SKM-1 treated with dmso at 0.1 percent for 144 hours (cell line): ENCODE measurements at regions not wholly inside any gene's neighbourhood (a gene's known extent, or its start where the extent isn't known, plus 50 kb on each side); places are given as distances from the start of the nearest gene placed in this dataset.
"Not testable (repeated sequence)": the region's sequence is repeated elsewhere in the genome, so short reads cannot be mapped to it uniquely, and the experiment has no call there.

Experiments
- DNase-seq: peaks from one replicate; lab custom pipeline; 2025; ENCODE audit not compliant: unreplicated experiment; lab: John Stamatoyannopoulos, UW

GRCh38 chr4:98828801-98829200 is 100.1 kb downstream of the EIF4E start:
- no peak for DNase-seq

- DNase-seq, result no peak
Measured at GRCh38 chr4:98827661-98828060, 101.3 kb downstream of the EIF4E start.

GRCh38 chr4:98822144-98822543 is 106.8 kb downstream of the EIF4E start:
- no peak for DNase-seq

GRCh38 chr4:98818116-98818515 is 110.8 kb downstream of the EIF4E start:
- not testable (repeated sequence) for DNase-seq

- DNase-seq, result no peak
Measured at GRCh38 chr4:98816816-98817215, 112.1 kb downstream of the EIF4E start.

GRCh38 chr4:98816386-98816785 is 112.5 kb downstream of the EIF4E start:
- DNase-seq, result no peak

GRCh38 chr4:98804403-98804802 is 124.5 kb downstream of the EIF4E start:
- no peak for DNase-seq

GRCh38 chr4:98803251-98803650 is 125.7 kb downstream of the EIF4E start:
- DNase-seq, result no peak

GRCh38 chr4:98802770-98803198 is 126.1 kb downstream of the EIF4E start:
- DNase-seq, result no peak

GRCh38 chr4:98801259-98801725 is 127.6 kb downstream of the EIF4E start:
- no peak for DNase-seq

- DNase-seq, result no peak
Measured at GRCh38 chr4:98796991-98797390, 131.9 kb downstream of the EIF4E start.

GRCh38 chr4:98794565-98795205 is 134.2 kb downstream of the EIF4E start:
- no peak for DNase-seq

- DNase-seq, result no peak
Measured at GRCh38 chr4:98793658-98794057, 135.2 kb upstream of the TSPAN5 start.

- DNase-seq, result peak; percentile 25
Measured at GRCh38 chr4:98786866-98787265, 128.5 kb upstream of the TSPAN5 start.

GRCh38 chr4:98784947-98785706 is 126.7 kb upstream of the TSPAN5 start:
- no peak for DNase-seq

- DNase-seq, result no peak
Measured at GRCh38 chr4:98781641-98782357, 123.4 kb upstream of the TSPAN5 start.

- DNase-seq, result no peak
Measured at GRCh38 chr4:98780926-98781325, 122.5 kb upstream of the TSPAN5 start.

- no peak for DNase-seq
Measured at GRCh38 chr4:98779088-98779487, 120.7 kb upstream of the TSPAN5 start.

- DNase-seq, result no peak
Measured at GRCh38 chr4:98778206-98778605, 119.8 kb upstream of the TSPAN5 start.

GRCh38 chr4:98775672-98776071 is 117.3 kb upstream of the TSPAN5 start:
- DNase-seq, result no peak

GRCh38 chr4:98773638-98774037 is 115.2 kb upstream of the TSPAN5 start:
- no peak for DNase-seq
